Activated B cell treated with CpG ODN at 0.5 μM for 24 hours (primary cell): ENCODE measurements at regions not wholly inside any gene's neighbourhood (a gene's known extent, or its start where the extent isn't known, plus 50 kb on each side); places are given as distances from the start of the nearest gene placed in this dataset.
"Not testable (repeated sequence)": the region's sequence is repeated elsewhere in the genome, so short reads cannot be mapped to it uniquely, and the experiment has no call there.

Experiments
- ATAC-seq: fragments of 200-7000 bp; cut with Tn5 transposase; one replicate; pipeline ENCODE4 v1.10.0; 2021; ENCODE audit warnings: low read depth, mild to moderate bottlenecking, moderate library complexity
- CTCF ChIA-PET: fragments of 350-600 bp; sonication (Branson Sonifier 250); formaldehyde crosslinking; loops from one replicate; lab custom pipeline; 2021; ENCODE audit warnings: antibody characterized with exemption; lab: Charles Lee
- POLR2A ChIA-PET: fragments of 350-600 bp; sonication (Branson Sonifier 250); formaldehyde crosslinking; loops from one replicate; lab custom pipeline; 2021; ENCODE audit warnings: antibody characterized with exemption; lab: Charles Lee
- DNase-seq: peaks from one replicate; pipeline ENCODE4 v3.0.0; 2022
- H3K27ac Mint-ChIP-seq: one replicate; pipeline ENCODE4 v1.8.0; 2020; ENCODE audit warnings: mixed read lengths
- H3K27me3 Mint-ChIP-seq: one replicate; pipeline ENCODE4 v1.8.0; 2021; ENCODE audit warnings: mixed read lengths
- H3K36me3 Mint-ChIP-seq: one replicate; pipeline ENCODE4 v1.8.0; 2021; ENCODE audit warnings: low read depth, mixed read lengths
- H3K4me1 Mint-ChIP-seq: one replicate; pipeline ENCODE4 v1.8.0; 2021; ENCODE audit warnings: mixed read lengths
- H3K4me3 Mint-ChIP-seq: one replicate; pipeline ENCODE4 v1.8.0; 2020; ENCODE audit warnings: mild to moderate bottlenecking, mixed read lengths
- H3K9me3 Mint-ChIP-seq: one replicate; pipeline ENCODE4 v1.8.0; 2020; ENCODE audit warnings: mixed read lengths
- intact Hi-C: fragments of 100-400 bp; cut with micrococcal nuclease; formaldehyde crosslinking; loops from one replicate; pipeline ENCODE4 v1.15.1; 2024
- TF ChIP-seq, protein P1 (sequence below): fragments of 200-600 bp; IDR thresholded peaks from one replicate; pipeline ENCODE4 v1.8.0; 2022; ENCODE audit warnings: antibody characterized with exemption, mild to moderate bottlenecking

DNA sequence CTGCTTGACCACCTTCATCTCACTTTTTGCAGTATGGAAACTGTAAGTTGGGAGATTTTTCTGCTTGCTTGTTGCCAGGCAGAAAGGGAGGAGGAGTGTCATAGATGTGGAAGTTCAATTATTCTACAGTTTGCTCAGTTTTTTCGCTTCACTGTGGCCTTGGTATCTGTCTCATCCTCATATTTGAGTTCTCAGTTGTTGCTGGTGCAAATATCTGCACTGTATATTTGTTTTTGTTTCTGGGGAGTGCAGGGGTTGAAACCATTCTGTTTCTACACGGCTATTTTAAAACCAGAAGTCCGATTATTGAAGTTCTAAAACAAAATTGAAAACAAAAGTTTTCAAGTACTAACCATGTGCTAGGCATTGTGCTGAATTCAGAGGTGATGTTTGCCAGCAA lies 153.4 kb downstream of the JRKL start:
- ATAC-seq (no peak), DNase-seq (no peak)
- no peak overlapping the region for H3K27ac Mint-ChIP-seq
- H3K4me3 Mint-ChIP-seq: no peak overlapping the region
- H3K36me3 Mint-ChIP-seq: no peaks in the 10 kb centered on the region
- H3K4me1 Mint-ChIP-seq: no peaks in the 10 kb centered on the region
- peaks cover 4% of the 10 kb centered on the region for H3K27me3 Mint-ChIP-seq
- CTCF ChIA-PET: no interaction called here
- no peaks in the 10 kb centered on the region for H3K9me3 Mint-ChIP-seq
- POLR2A ChIA-PET: no interaction called here
- intact Hi-C loops: no loop called here
- TF ChIP-seq, protein P1, sequence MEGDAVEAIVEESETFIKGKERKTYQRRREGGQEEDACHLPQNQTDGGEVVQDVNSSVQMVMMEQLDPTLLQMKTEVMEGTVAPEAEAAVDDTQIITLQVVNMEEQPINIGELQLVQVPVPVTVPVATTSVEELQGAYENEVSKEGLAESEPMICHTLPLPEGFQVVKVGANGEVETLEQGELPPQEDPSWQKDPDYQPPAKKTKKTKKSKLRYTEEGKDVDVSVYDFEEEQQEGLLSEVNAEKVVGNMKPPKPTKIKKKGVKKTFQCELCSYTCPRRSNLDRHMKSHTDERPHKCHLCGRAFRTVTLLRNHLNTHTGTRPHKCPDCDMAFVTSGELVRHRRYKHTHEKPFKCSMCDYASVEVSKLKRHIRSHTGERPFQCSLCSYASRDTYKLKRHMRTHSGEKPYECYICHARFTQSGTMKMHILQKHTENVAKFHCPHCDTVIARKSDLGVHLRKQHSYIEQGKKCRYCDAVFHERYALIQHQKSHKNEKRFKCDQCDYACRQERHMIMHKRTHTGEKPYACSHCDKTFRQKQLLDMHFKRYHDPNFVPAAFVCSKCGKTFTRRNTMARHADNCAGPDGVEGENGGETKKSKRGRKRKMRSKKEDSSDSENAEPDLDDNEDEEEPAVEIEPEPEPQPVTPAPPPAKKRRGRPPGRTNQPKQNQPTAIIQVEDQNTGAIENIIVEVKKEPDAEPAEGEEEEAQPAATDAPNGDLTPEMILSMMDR: no peak

- H3K4me1 Mint-ChIP-seq, H3K36me3 Mint-ChIP-seq, CTCF ChIA-PET, POLR2A ChIA-PET, ATAC-seq, H3K4me3 Mint-ChIP-seq, H3K27me3 Mint-ChIP-seq, DNase-seq, H3K9me3 Mint-ChIP-seq, H3K27ac Mint-ChIP-seq, intact Hi-C loops: not testable (repeated sequence)
Measured at GRCh38 chr11:96545192-96545591, 155.4 kb downstream of the JRKL start.

DNA sequence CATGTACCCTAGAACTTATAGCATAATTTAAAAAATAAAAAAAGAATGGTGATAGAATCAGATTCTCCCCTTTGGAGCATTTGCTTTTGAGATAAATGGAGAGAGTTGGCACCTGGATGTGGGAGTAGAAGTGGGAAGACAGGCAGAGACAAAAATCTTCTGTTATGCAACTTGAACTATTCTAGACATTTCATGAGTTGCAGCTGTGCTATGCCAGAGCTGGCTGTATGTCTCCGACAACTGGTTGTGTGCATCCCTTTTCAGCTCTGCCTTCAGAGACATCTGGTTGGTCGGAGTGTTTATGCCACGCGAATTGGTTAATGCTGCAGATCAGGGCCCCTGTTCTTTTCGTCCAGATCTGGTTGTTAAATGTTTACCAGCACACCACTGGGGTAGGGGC lies 161.3 kb downstream of the JRKL start:
- ATAC-seq (no peak), DNase-seq (no peak)
- POLR2A ChIA-PET: no interaction called here
- Mint-ChIP-seq H3K27me3 (no peaks in the 10 kb centered on the region), H3K4me1 (no peaks in the 10 kb centered on the region), H3K4me3 (no peak overlapping the region), H3K9me3 (no peaks in the 10 kb centered on the region), H3K36me3 (no peaks in the 10 kb centered on the region), H3K27ac (no peak overlapping the region)
- intact Hi-C loops: no loop called here
- TF ChIP-seq, protein P1: no peak
- CTCF ChIA-PET: no interaction called here

DNA sequence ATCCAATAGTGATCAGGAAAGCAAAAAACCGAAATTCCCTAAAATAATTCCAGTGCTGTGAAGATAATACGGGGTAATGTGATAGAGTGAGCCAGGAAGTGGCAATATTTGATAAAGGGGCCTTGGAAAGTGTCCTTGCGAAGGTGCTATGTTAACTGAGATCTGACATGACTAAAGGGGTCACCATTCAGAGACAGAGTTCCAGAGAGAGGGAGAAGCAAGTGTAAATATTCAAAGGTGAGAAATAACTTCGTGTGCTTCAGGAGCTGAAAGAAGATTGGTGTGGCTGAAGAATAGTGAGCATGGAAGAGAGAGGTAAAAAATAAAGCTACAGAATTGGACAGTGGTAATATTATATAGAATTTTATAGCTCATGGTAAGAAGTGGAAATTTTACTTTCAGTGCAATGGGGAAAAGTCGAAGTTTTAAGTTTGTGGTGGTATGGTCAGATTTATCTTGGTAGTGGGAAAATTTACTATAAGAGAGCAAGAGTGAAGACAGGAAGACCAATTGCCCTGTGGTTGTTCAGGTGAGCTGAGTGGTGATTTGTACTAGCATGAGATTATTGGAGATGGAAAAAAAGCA lies 164.5 kb downstream of the JRKL start:
- ATAC-seq (no peak), DNase-seq (no peak)
- Mint-ChIP-seq H3K27ac (no peak overlapping the region), H3K4me3 (no peak overlapping the region), H3K9me3 (no peaks in the 10 kb centered on the region), H3K27me3 (no peaks in the 10 kb centered on the region), H3K4me1 (no peaks in the 10 kb centered on the region), H3K36me3 (no peaks in the 10 kb centered on the region)
- CTCF ChIA-PET: no interaction called here
- POLR2A ChIA-PET: no interaction called here
- intact Hi-C loops: no loop called here
- TF ChIP-seq, protein P1: no peak

- ATAC-seq, H3K9me3 Mint-ChIP-seq, H3K4me3 Mint-ChIP-seq, H3K27me3 Mint-ChIP-seq, CTCF ChIA-PET, DNase-seq, H3K27ac Mint-ChIP-seq, intact Hi-C loops, H3K4me1 Mint-ChIP-seq, H3K36me3 Mint-ChIP-seq, POLR2A ChIA-PET: not testable (repeated sequence)
Measured at GRCh38 chr11:96555826-96556225, 166.0 kb downstream of the JRKL start.

DNA sequence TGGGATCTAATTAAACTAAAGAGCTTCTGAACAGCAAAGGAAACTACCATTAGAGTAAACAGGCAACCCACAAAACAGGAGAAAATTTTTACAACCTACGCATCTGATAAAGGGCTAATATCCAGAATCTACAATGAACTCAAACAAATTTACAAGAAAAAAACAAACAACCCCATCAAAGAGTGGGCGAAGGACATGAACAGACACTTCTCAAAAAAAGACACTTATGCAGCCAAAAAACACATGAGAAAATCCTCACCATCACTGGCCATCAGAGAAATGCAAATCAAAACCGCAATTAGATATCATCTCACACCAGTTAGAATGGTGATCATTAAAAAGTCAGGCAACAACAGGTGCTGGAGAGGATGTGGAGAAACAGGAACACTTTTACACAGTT lies 170.9 kb downstream of the JRKL start:
- H3K4me3 Mint-ChIP-seq, H3K9me3 Mint-ChIP-seq, H3K4me1 Mint-ChIP-seq, POLR2A ChIA-PET, intact Hi-C loops, H3K36me3 Mint-ChIP-seq, H3K27ac Mint-ChIP-seq, ATAC-seq, H3K27me3 Mint-ChIP-seq, CTCF ChIA-PET, DNase-seq: not testable (repeated sequence)

DNA sequence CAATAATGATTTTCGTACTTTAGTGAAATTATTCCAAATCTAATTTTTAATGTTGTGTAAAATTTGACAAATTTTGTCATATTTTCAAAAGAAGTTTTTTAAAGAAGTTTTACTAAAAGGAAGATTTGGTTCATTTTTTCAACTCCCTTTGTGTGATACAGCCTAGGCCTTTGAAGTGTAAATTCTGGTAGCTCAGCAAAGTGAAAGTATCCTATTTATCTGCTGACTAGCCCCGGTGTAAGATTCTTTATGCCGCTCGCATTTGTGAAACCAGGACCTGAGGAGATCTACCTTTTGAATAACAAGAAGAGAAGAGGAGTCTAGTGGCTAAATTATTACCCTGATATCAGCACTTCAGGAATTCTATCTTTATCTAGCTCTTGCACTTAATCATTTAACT lies 177.4 kb downstream of the JRKL start:
- CTCF ChIA-PET: no interaction called here
- ATAC-seq (no peak), DNase-seq (no peak)

More for the DNA sequence above, 177.4 kb downstream of the JRKL start:
- Mint-ChIP-seq H3K36me3 (no peaks in the 10 kb centered on the region), H3K4me1 (no peaks in the 10 kb centered on the region), H3K4me3 (no peak overlapping the region), H3K27ac (no peak overlapping the region), H3K27me3 (no peaks in the 10 kb centered on the region), H3K9me3 (no peaks in the 10 kb centered on the region)
- intact Hi-C loops: no loop called here
- POLR2A ChIA-PET: no interaction called here
- TF ChIP-seq, protein P1: no peak
